ENCODE measurements at regions not wholly inside any gene's neighbourhood (a gene's known extent, or its start where the extent isn't known, plus 50 kb on each side); places are given as distances from the start of the nearest gene placed in this dataset.

GRCh38 chr20:12395353-12395752, 477.7 kb downstream of the BTBD3 start:
- H3K4me3 ChIP-seq = no peak overlapping the region
- H3K36me3 ChIP-seq = no peaks in the 10 kb centered on the region
- TF ChIP-seq CTCF (IDR thresholded peaks at IDR 0.05) (no peak), EP300 (IDR thresholded peaks at IDR 0.05) (no peak), POLR2A (IDR thresholded peaks at IDR 0.05) (no peak), POLR2AphosphoS5 (IDR thresholded peaks at IDR 0.05) (no peak)
- no peaks in the 10 kb centered on the region for H3K4me1 ChIP-seq
- 29 to 56% methylated on average over 3 of the region's 3 CpGs for WGBS, 2 donors
- ATAC-seq (ENCODE audit: low FRiP score in 2 of 2) (no peak), DNase-seq (no peak)
- no peaks in the 10 kb centered on the region for H3K27me3 ChIP-seq
- no peak overlapping the region for H3K27ac ChIP-seq
- no peaks in the 10 kb centered on the region for H3K9me3 ChIP-seq

GRCh38 chr20:12395760-12396159, 478.1 kb downstream of the BTBD3 start:
- 85 to 89% methylated on average over 2 of the region's 2 CpGs for WGBS, 2 donors
- ATAC-seq (ENCODE audit: low FRiP score in 2 of 2) = no peak
- TF ChIP-seq EP300 (IDR thresholded peaks at IDR 0.05) (no peak), CTCF (IDR thresholded peaks at IDR 0.05) (no peak), POLR2AphosphoS5 (IDR thresholded peaks at IDR 0.05) (no peak), POLR2A (IDR thresholded peaks at IDR 0.05) (no peak)

GRCh38 chr20:12399110-12399836, 481.6 kb downstream of the BTBD3 start:
- Histone ChIP-seq H3K36me3 (no peaks in the 10 kb centered on the region), H3K27me3 (no peaks in the 10 kb centered on the region), H3K4me3 (no peak overlapping the region), H3K9me3 (no peaks in the 10 kb centered on the region), H3K4me1 (no peaks in the 10 kb centered on the region), H3K27ac (no peak overlapping the region)
- ATAC-seq (ENCODE audit: low FRiP score in 2 of 2) (no peak), DNase-seq (no peak)
- 88 to 91% methylated on average over 4 of the region's 4 CpGs for WGBS, 2 donors
- TF ChIP-seq EP300 (IDR thresholded peaks at IDR 0.05) (no peak), CTCF (IDR thresholded peaks at IDR 0.05) (no peak), POLR2A (IDR thresholded peaks at IDR 0.05) (no peak)

More at GRCh38 chr20:12395760-12396159, 478.1 kb downstream of the BTBD3 start:
- Histone ChIP-seq H3K27me3 (no peaks in the 10 kb centered on the region), H3K4me1 (no peaks in the 10 kb centered on the region), H3K4me3 (no peak overlapping the region), H3K9me3 (no peaks in the 10 kb centered on the region), H3K27ac (no peak overlapping the region), H3K36me3 (no peaks in the 10 kb centered on the region)
- no peak for DNase-seq

GRCh38 chr20:12404941-12405340, 487.2 kb downstream of the BTBD3 start:
- H3K4me1 ChIP-seq = no peaks in the 10 kb centered on the region
- H3K27me3 ChIP-seq = no peaks in the 10 kb centered on the region
- H3K36me3 ChIP-seq = no peaks in the 10 kb centered on the region
- DNase-seq = no peak
- TF ChIP-seq CTCF (IDR thresholded peaks at IDR 0.05) = no peak
- no peak for TF ChIP-seq EP300 (IDR thresholded peaks at IDR 0.05)
- no peak for TF ChIP-seq POLR2A (IDR thresholded peaks at IDR 0.05)
- no peak for TF ChIP-seq POLR2AphosphoS5 (IDR thresholded peaks at IDR 0.05)
- no peak overlapping the region for H3K4me3 ChIP-seq
- ATAC-seq (ENCODE audit: low FRiP score in 2 of 2) = no peak
- no peak overlapping the region for H3K27ac ChIP-seq
- peaks cover 0 to 25% (median 10%) of the 10 kb centered on the region in 4 donors for H3K9me3 ChIP-seq

- Histone ChIP-seq H3K4me1 (no peaks in the 10 kb centered on the region), H3K27ac (no peak overlapping the region), H3K9me3 (peaks cover 0 to 25% (median 10%) of the 10 kb centered on the region in 4 donors), H3K4me3 (no peak overlapping the region), H3K27me3 (no peaks in the 10 kb centered on the region), H3K36me3 (no peaks in the 10 kb centered on the region)
- DNase-seq (no peak), ATAC-seq (ENCODE audit: low FRiP score in 2 of 2) (no peak)
- TF ChIP-seq POLR2AphosphoS5 (IDR thresholded peaks at IDR 0.05) = no peak
- TF ChIP-seq POLR2A (IDR thresholded peaks at IDR 0.05) = no peak
- TF ChIP-seq CTCF (IDR thresholded peaks at IDR 0.05) = no peak
- no peak for TF ChIP-seq EP300 (IDR thresholded peaks at IDR 0.05)
These were observed 489.3 kb downstream of the BTBD3 start for GRCh38 chr20:12406978-12407377.

Measured in upper lobe of left lung (tissue), 6 donors.